ENCODE measurements at regions not wholly inside any gene's neighbourhood (a gene's known extent, or its start where the extent isn't known, plus 50 kb on each side); places are given as distances from the start of the nearest gene placed in this dataset.

- intact Hi-C loops (cut with micrococcal nuclease): no loop called here
- Mint-ChIP-seq H3K4me3 (no peak overlapping the region), H3K9me3 (ENCODE audit: insufficient read depth) (no peaks in the 10 kb centered on the region), H3K27me3 (peaks cover 11% of the 10 kb centered on the region), H3K4me1 (no peaks in the 10 kb centered on the region), H3K27ac (no peak overlapping the region)
- Histone ChIP-seq H3K27me3 (replicated peaks in 1 of 4; ENCODE audit: control extremely low read depth in 1 of 4, control insufficient read depth in 3 of 4, insufficient read depth in 4 of 4, low read length in 3 of 4) (peaks cover 0 to 3% (median 2%) of the 10 kb centered on the region in 4 experiments), H3K4me2 (replicated peaks; ENCODE audit: low read depth, low read length, poor library complexity, severe bottlenecking) (no peak overlapping the region), H3K4me3 (ENCODE audit: control extremely low read depth in 1 of 5, extremely low read depth in 1 of 5, insufficient read depth in 1 of 5, low read depth in 2 of 5, low read length in 4 of 5) (no peak overlapping the region), H3K36me3 (replicated peaks in 1 of 2; ENCODE audit: control extremely low read depth in 1 of 2, control insufficient read depth in 1 of 2, extremely low read depth in 1 of 2, insufficient read depth in 2 of 2, low read length in 1 of 2) (no peaks in the 10 kb centered on the region), H4K20me1 (ENCODE audit: control insufficient read depth, insufficient read depth, low read length, poor library complexity, severe bottlenecking) (no peaks in the 10 kb centered on the region), H3K9me3 (ENCODE audit: control extremely low read depth in 1 of 3, control insufficient read depth in 2 of 3, insufficient read depth in 1 of 3, low read length in 2 of 3) (no peaks in the 10 kb centered on the region), H3K27ac (ENCODE audit: low read length in 2 of 2) (no peak overlapping the region), H3K79me2 (ENCODE audit: control insufficient read depth, insufficient read depth, low read length) (no peaks in the 10 kb centered on the region), H3K4me1 (ENCODE audit: control insufficient read depth in 2 of 2, insufficient read depth in 2 of 2, low read length in 2 of 2) (no peaks in the 10 kb centered on the region), H2AFZ (ENCODE audit: insufficient read depth, low read depth, low read length, poor library complexity, severe bottlenecking) (no peak overlapping the region), H3K9ac (ENCODE audit: low read length) (no peak overlapping the region)
- ChIA-PET POLR2A (no interaction called here), CTCF (no interaction called here)
- TF ChIP-seq CTCF (IDR thresholded peaks at IDR 0.05) (no peak), EZH2 (IDR thresholded peaks at IDR 0.05; ENCODE audit: borderline replicate concordance, insufficient read depth, low read depth, low read length, poor library complexity, severe bottlenecking) (no peak)
- DNase-seq (no peak), ATAC-seq (ENCODE audit: low read depth) (no peak)
- 80% methylated on average over 1 of the region's 2 CpGs for WGBS (ENCODE audit: insufficient coverage)
These were observed 315.6 kb downstream of the RDH14 start for GRCh38 chr2:18244845-18245244.

- TF ChIP-seq EZH2 (IDR thresholded peaks at IDR 0.05; ENCODE audit: borderline replicate concordance, insufficient read depth, low read depth, low read length, poor library complexity, severe bottlenecking): no peak
- TF ChIP-seq CTCF (IDR thresholded peaks at IDR 0.05): no peak
- Histone ChIP-seq H3K27ac (ENCODE audit: low read length in 2 of 2) (no peak overlapping the region), H4K20me1 (ENCODE audit: control insufficient read depth, insufficient read depth, low read length, poor library complexity, severe bottlenecking) (no peaks in the 10 kb centered on the region), H3K4me1 (ENCODE audit: control insufficient read depth in 2 of 2, insufficient read depth in 2 of 2, low read length in 2 of 2) (no peaks in the 10 kb centered on the region), H3K36me3 (replicated peaks in 1 of 2; ENCODE audit: control extremely low read depth in 1 of 2, control insufficient read depth in 1 of 2, extremely low read depth in 1 of 2, insufficient read depth in 2 of 2, low read length in 1 of 2) (no peaks in the 10 kb centered on the region), H3K4me2 (replicated peaks; ENCODE audit: low read depth, low read length, poor library complexity, severe bottlenecking) (no peak overlapping the region), H3K9ac (ENCODE audit: low read length) (no peak overlapping the region), H3K4me3 (ENCODE audit: control extremely low read depth in 1 of 5, extremely low read depth in 1 of 5, insufficient read depth in 1 of 5, low read depth in 2 of 5, low read length in 4 of 5) (no peak overlapping the region), H3K27me3 (replicated peaks in 1 of 4; ENCODE audit: control extremely low read depth in 1 of 4, control insufficient read depth in 3 of 4, insufficient read depth in 4 of 4, low read length in 3 of 4) (peaks cover 0 to 3% (median 2%) of the 10 kb centered on the region in 4 experiments), H3K9me3 (ENCODE audit: control extremely low read depth in 1 of 3, control insufficient read depth in 2 of 3, insufficient read depth in 1 of 3, low read length in 2 of 3) (no peaks in the 10 kb centered on the region), H3K79me2 (ENCODE audit: control insufficient read depth, insufficient read depth, low read length) (no peaks in the 10 kb centered on the region), H2AFZ (ENCODE audit: insufficient read depth, low read depth, low read length, poor library complexity, severe bottlenecking) (no peak overlapping the region)
- no peaks in the 10 kb centered on the region for H3K4me1 Mint-ChIP-seq
- H3K9me3 Mint-ChIP-seq (ENCODE audit: insufficient read depth): no peaks in the 10 kb centered on the region
- H3K27me3 Mint-ChIP-seq: peaks cover 11% of the 10 kb centered on the region
- intact Hi-C loops (cut with micrococcal nuclease): no loop called here
- H3K4me3 Mint-ChIP-seq: no peak overlapping the region
- POLR2A ChIA-PET: no interaction called here
- H3K27ac Mint-ChIP-seq: no peak overlapping the region
- ATAC-seq (ENCODE audit: low read depth) (no peak), DNase-seq (no peak)
- CTCF ChIA-PET: no interaction called here
These were observed 316.6 kb downstream of the RDH14 start for GRCh38 chr2:18243816-18244215.

Data from B cell (primary cell).